K562 (cell line): ENCODE measurements at regions not wholly inside any gene's neighbourhood (a gene's known extent, or its start where the extent isn't known, plus 50 kb on each side); places are given as distances from the start of the nearest gene placed in this dataset.

Source experiments
- ATAC-seq: fragments of 200-7000 bp; cut with Tn5 transposase; 3 replicates; pipeline ENCODE4 v1.9.1; 2020; ENCODE audit warnings: moderate library complexity
- BruUV-seq: library from RNA; stranded (reverse); fragments of 400-500 nt; replicated peaks from 2 replicates; lab custom pipeline; 2021; lab: Mats Ljungman, UMichigan
- CTCF ChIA-PET: fragments of 300-600 bp; formaldehyde crosslinking; extraction: SDS; loops from one replicate; lab custom pipeline; 2021; ENCODE audit warnings: low intra/inter-chr PET ratio; lab: Yijun Ruan, JAX
- POLR2A ChIA-PET: fragments of 300-600, 350-650 bp; sonication (Branson Sonifier 250); formaldehyde crosslinking; extraction: SDS; loops from one replicate; lab custom pipeline; 2021; ENCODE audit warnings: antibody characterized with exemption, inconsistent platforms; lab: Yijun Ruan, JAX
- DNase-seq, 4 experiments: peaks; one replicate each; pipeline versions ENCODE4 v3.0.0 to v3.0.0-alpha.2; 2011 to 2018; ENCODE audit warnings: low spot score in 3 of 4, mixed read lengths in 3 of 4; ENCODE audit errors: extremely low read depth in 1 of 4
- FAIRE-seq: peaks from 2 replicates; lab custom pipeline; 2011; peaks lifted over from hg19 to GRCh38; lab: Jason Lieb, UNC
- H2AFZ ChIP-seq: 2 replicates; pipeline ENCODE4 v1.6.0; 2011; ENCODE audit warnings: low read depth, low read length, control low read depth, inconsistent platforms
- H3K27ac ChIP-seq: fragments of 200-600 bp; 3 replicates; pipeline ENCODE4 v1.8.0; 2011; ENCODE audit warnings: low read depth, mild to moderate bottlenecking, control low read depth, inconsistent platforms, low read length, moderate library complexity, mixed read lengths; ENCODE audit errors: extremely low read depth
- H3K27me3 ChIP-seq, 2 experiments: fragments of 300-600 bp in 1 of 2; 2 replicates in 1 of 2; 3 replicates in 1 of 2; pipeline versions ENCODE4 v1.6.0 to v1.8.0; 2011; ENCODE audit warnings: inconsistent platforms in 2 of 2, low read length in 2 of 2, mild to moderate bottlenecking in 1 of 2, mixed read lengths in 1 of 2, moderate library complexity in 1 of 2; ENCODE audit not compliant: control insufficient read depth in 2 of 2, insufficient read depth in 2 of 2
- H3K36me3 ChIP-seq: fragments of 300-600 bp; 3 replicates; pipeline ENCODE4 v1.8.0; 2011; ENCODE audit warnings: mild to moderate bottlenecking, low read length, inconsistent platforms; ENCODE audit not compliant: control insufficient read depth, insufficient read depth
- H3K4me1 ChIP-seq, 2 experiments: fragments of 200-600 bp in 1 of 2; replicated peaks in 1 of 2; 2 replicates in 1 of 2; 3 replicates in 1 of 2; pipeline versions ENCODE4 v1.5.1 to v1.8.0; 2011; ENCODE audit warnings: inconsistent platforms in 2 of 2, low read length in 2 of 2, mild to moderate bottlenecking in 1 of 2, mixed read lengths in 1 of 2, moderate library complexity in 1 of 2; ENCODE audit not compliant: control insufficient read depth in 2 of 2, insufficient read depth in 2 of 2
- H3K4me2 ChIP-seq: 2 replicates; pipeline ENCODE4 v1.6.1; 2011; ENCODE audit warnings: low read length, control low read depth, inconsistent platforms, mixed read lengths; ENCODE audit not compliant: insufficient read depth
- H3K4me3 ChIP-seq: fragments of 200-600 bp; sonication (generic), shearing (Covaris generic); 2 replicates; pipeline ENCODE4 v1.5.1; 2016; ENCODE audit warnings: control low read depth, inconsistent platforms
- H3K79me2 ChIP-seq: fragments of 200-600 bp; 3 replicates; pipeline ENCODE4 v1.8.0; 2011; ENCODE audit warnings: low read length, inconsistent platforms; ENCODE audit not compliant: control insufficient read depth, insufficient read depth
- H3K9ac ChIP-seq, 2 experiments: 2 replicates each; pipeline versions ENCODE4 v1.6.0 to v1.6.1; 2011; ENCODE audit warnings: low read depth in 2 of 2, low read length in 2 of 2, control low read depth in 1 of 2, inconsistent platforms in 1 of 2, mild to moderate bottlenecking in 1 of 2, mixed read lengths in 1 of 2; ENCODE audit not compliant: insufficient read depth in 1 of 2
- H3K9me1 ChIP-seq: one replicate; pipeline ENCODE4 v1.6.0; 2011; ENCODE audit warnings: inconsistent platforms, mild to moderate bottlenecking, low read length, moderate library complexity; ENCODE audit not compliant: control insufficient read depth, insufficient read depth
- H3K9me3 ChIP-seq: replicated peaks from 2 replicates; pipeline ENCODE4 v1.5.1; 2011; ENCODE audit warnings: low read depth, low read length, inconsistent platforms; ENCODE audit not compliant: control insufficient read depth, insufficient read depth
- H4K20me1 ChIP-seq: replicated peaks from 2 replicates; pipeline ENCODE4 v1.6.1; 2011; ENCODE audit warnings: low read length, inconsistent platforms, mixed read lengths; ENCODE audit not compliant: control insufficient read depth, insufficient read depth
- ATF1 ChIP-seq, 2 experiments: fragments of 450-650 bp in 1 of 2; IDR thresholded peaks; 2 replicates each; pipeline ENCODE4 v1.6.1; 2016; ENCODE audit warnings: missing compliant biosample characterization in 1 of 2, missing genetic modification characterization in 1 of 2
- C11orf30 ChIP-seq: fragments of 450-650 bp; IDR thresholded peaks from 2 replicates; pipeline ENCODE4 v1.6.1; 2016; ENCODE audit warnings: low read depth, mild to moderate bottlenecking
- CBX3 ChIP-seq, 2 experiments: IDR thresholded peaks; 1 replicate in 1 of 2; 2 replicates in 1 of 2; pipeline ENCODE4 v1.6.1; 2012; ENCODE audit warnings: inconsistent platforms in 2 of 2, low read length in 2 of 2, borderline replicate concordance in 1 of 2, control low read depth in 1 of 2
- ELF2 ChIP-seq: fragments of 250-450 bp; sonication (Bioruptor Pico); IDR thresholded peaks from 2 replicates; pipeline ENCODE4 v1.5.0; 2021; ENCODE audit warnings: mild to moderate bottlenecking
- HNRNPL ChIP-seq: fragments of 200-400 bp; formaldehyde crosslinking; IDR thresholded peaks from 2 replicates; pipeline ENCODE4 v1.6.1; 2017; ENCODE audit warnings: low read depth, mild to moderate bottlenecking, low read length
- HSF4 ChIP-seq: fragments of 250-450 bp; sonication (Bioruptor Pico); IDR thresholded peaks from 2 replicates; pipeline ENCODE4 v2.1.2; 2022; ENCODE audit warnings: mild to moderate bottlenecking, moderate library complexity, borderline replicate concordance
- PKNOX1 ChIP-seq: fragments of 450-650 bp; IDR thresholded peaks from 2 replicates; pipeline ENCODE4 v1.6.1; 2016
- ZBTB9 ChIP-seq: fragments of 450-650 bp; formaldehyde crosslinking; IDR thresholded peaks from 2 replicates; pipeline ENCODE4 v1.4.0; 2020; ENCODE audit warnings: mild to moderate bottlenecking, moderate library complexity
- WGBS: fragments of 100-300 bp; shearing (Covaris generic); methylation state at CpG from one replicate; pipeline ENCODE4 v1.1.6; 2016; ENCODE audit warnings: low coverage, mixed read lengths; ENCODE audit not compliant: insufficient coverage; ENCODE audit errors: missing lambda C conversion rate; 5-methylcytosine and 5-hydroxymethylcytosine counted together
- in situ Hi-C: fragments of 300-500 bp; cut with MboI; formaldehyde crosslinking; loops from 4 replicates; pipeline ENCODE4 v1.15.0; 2018; ENCODE audit warnings: inconsistent platforms, mixed read lengths
- intact Hi-C: fragments of 100-400 bp; cut with micrococcal nuclease; formaldehyde crosslinking; loops from 2 replicates; pipeline ENCODE4 v1.14.2; 2022
- TF ChIP-seq, protein P1 (sequence below): fragments of 250-450 bp; sonication (Bioruptor Pico); IDR thresholded peaks from 2 replicates; pipeline ENCODE4 v1.4.0; 2020

GRCh38 chr18:2199060-2199459 is 372.2 kb downstream of the METTL4 start (continued):
- TF ChIP-seq PKNOX1 (no peak), ZBTB9 (no peak), ATF1 (CRISPR knock-in tag; IDR thresholded peaks at IDR 0.05) (no peak), ATF1 (tag; IDR thresholded peaks at IDR 0.05) (no peak), C11orf30 (peak; percentile 51; the same call in 1 of the 2 replicates), ELF2 (no peak)

DNA sequence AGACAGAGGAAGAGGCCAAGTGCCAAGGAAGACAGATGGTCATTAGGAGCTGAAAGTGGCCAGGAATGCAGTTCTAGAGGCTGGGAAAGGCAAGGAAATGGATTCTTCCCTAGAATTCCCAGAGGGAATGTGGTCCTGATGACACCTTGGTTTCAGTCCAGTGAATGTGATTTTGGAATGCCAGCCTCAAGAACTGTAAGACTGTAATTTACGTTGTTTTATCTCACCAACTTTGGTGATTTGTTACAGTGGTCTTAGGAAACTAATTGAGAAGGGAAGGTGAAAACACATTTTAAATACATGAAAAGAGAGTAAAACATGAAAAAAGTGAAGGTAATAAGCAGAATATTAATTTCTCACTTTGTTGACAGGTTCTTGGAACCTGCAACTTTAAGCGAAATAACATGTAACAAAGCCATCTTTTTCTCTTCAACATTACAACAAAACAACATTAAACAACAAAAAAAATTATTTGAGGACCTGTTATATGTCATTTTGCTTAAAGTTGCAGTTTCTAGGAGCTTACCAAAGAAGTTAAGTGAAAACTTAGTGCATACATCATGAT is 370.2 kb downstream of the METTL4 start:
- FAIRE-seq (no peak), DNase-seq (no peak), ATAC-seq (no peak)
- Histone ChIP-seq H3K4me3 (no peak overlapping the region), H3K9me1 (no peaks in the 10 kb centered on the region), H3K79me2 (no peaks in the 10 kb centered on the region), H3K36me3 (no peaks in the 10 kb centered on the region), H3K4me1 (no peaks in the 10 kb centered on the region), H3K27ac (no peak overlapping the region), H3K9me3 (no peaks in the 10 kb centered on the region), H3K4me2 (no peak overlapping the region), H2AFZ (no peak overlapping the region), H4K20me1 (no peaks in the 10 kb centered on the region), H3K9ac (no peak overlapping the region), H3K27me3 (no peaks in the 10 kb centered on the region)
- intact Hi-C loops (no loop called here), in situ Hi-C loops (no loop called here)
- 8% methylated on average over 2 of the region's 2 CpGs for WGBS
- POLR2A ChIA-PET, result no interaction called here
- no TSS peak for BruUV-seq
- TF ChIP-seq HNRNPL, result no peak
- TF ChIP-seq, protein P1, sequence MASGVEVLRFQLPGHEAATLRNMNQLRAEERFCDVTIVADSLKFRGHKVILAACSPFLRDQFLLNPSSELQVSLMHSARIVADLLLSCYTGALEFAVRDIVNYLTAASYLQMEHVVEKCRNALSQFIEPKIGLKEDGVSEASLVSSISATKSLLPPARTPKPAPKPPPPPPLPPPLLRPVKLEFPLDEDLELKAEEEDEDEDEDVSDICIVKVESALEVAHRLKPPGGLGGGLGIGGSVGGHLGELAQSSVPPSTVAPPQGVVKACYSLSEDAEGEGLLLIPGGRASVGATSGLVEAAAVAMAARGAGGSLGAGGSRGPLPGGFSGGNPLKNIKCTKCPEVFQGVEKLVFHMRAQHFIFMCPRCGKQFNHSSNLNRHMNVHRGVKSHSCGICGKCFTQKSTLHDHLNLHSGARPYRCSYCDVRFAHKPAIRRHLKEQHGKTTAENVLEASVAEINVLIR (CRISPR knock-in tag), result no peak
- no peak for TF ChIP-seq CBX3 (IDR thresholded peaks at IDR 0.05; ENCODE audit: borderline replicate concordance in 1 of 2, low read length in 2 of 2)
- TF ChIP-seq HSF4, result no peak
- CTCF ChIA-PET, result no interaction called here
